Muscle of leg (tissue), 3 donors: ENCODE measurements at regions not wholly inside any gene's neighbourhood (a gene's known extent, or its start where the extent isn't known, plus 50 kb on each side); places are given as distances from the start of the nearest gene placed in this dataset.
A peak's percentile ranks its signal among the peaks of the same experiment; 100 is the strongest.

Experiments
- DNase-seq: peaks from one replicate; pipeline ENCODE4 v3.0.0; 2013
- H3K27ac ChIP-seq: one replicate; pipeline ENCODE4 v1.5.1; 2013; ENCODE audit warnings: mild to moderate bottlenecking, low read length, control low read depth
- H3K27me3 ChIP-seq: one replicate; pipeline ENCODE4 v1.6.1; 2013; ENCODE audit warnings: low read length; ENCODE audit not compliant: control insufficient read depth, insufficient read depth
- H3K36me3 ChIP-seq: one replicate; pipeline ENCODE4 v1.6.1; 2013; ENCODE audit warnings: low read length; ENCODE audit not compliant: control insufficient read depth, insufficient read depth
- H3K4me1 ChIP-seq: one replicate; pipeline ENCODE4 v1.6.1; 2013; ENCODE audit warnings: low read length; ENCODE audit not compliant: control insufficient read depth, insufficient read depth
- H3K4me3 ChIP-seq: one replicate; pipeline ENCODE4 v1.5.1; 2013; ENCODE audit warnings: low read length, control low read depth
- H3K9me3 ChIP-seq: replicated peaks from 2 replicates; pipeline ENCODE4 v1.6.1; 2013; ENCODE audit warnings: low read depth, low read length; ENCODE audit not compliant: control insufficient read depth
- WGBS: methylation state at CpG from one replicate; pipeline ENCODE4 v1.1.5; 2013; ENCODE audit warnings: missing lambda C conversion rate; ENCODE audit not compliant: insufficient coverage; 5-methylcytosine and 5-hydroxymethylcytosine counted together

DNA sequence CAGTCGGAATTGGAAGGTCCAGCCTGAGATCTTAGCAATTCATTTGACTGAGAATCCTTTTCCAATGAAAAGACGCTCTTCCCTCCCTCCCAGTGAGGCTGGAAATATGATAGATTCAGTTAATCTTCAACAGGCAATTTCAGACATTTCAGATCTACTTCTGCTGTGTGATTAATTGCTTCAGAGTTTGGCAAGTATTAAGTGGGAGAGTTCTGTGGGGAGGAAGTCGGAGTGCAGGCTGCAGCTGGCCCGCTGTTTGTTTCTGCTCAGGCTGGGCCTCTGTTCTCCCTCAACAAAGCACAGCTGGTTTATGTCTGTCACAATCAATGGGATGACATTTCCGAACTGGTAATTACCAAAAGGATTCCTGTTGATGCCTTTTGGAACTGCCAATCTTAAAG is 178.2 kb downstream of the NDFIP2 start:
- no peak overlapping the region for H3K4me3 ChIP-seq
- peaks cover 16% of the 10 kb centered on the region for H3K4me1 ChIP-seq
- H3K27ac ChIP-seq: peak overlapping the region; percentile 85
- no peaks in the 10 kb centered on the region for H3K9me3 ChIP-seq
- no peaks in the 10 kb centered on the region for H3K36me3 ChIP-seq
- peak; percentile 97 for DNase-seq
- WGBS: 17% methylated on average over 2 of the region's 5 CpGs
- H3K27me3 ChIP-seq: no peaks in the 10 kb centered on the region

DNA sequence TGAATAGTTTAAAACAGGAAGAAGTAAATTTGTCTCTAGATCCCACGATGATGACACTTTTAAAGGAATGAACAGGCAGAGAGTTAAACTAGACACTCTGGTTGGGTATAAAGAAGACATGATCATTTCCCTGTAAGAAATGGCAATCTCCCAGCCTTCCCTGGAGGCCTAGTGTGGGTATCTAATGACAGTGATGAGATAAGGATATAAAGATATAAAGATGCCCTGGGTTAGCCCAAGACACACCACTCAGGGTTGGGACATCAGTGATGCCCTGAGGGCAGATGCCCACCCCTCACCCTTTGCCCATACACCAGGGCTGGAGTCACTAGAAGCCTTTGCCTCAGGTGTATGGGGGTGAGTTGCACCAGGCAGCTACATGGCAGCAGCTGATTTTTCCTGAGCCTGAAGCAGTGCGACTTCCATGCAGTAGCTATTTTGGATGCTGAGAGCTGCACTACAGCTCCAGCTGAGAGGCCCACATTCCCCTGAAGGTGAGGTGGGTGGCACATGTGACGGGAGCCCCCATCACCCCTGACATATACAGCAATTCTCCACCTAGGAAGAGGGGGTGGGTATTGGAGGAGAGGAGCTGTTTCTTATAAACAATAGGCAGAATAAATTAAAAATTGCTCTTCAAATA is 177.5 kb downstream of the NDFIP2 start:
- Histone ChIP-seq H3K27ac (peak overlapping the region; percentile 85), H3K27me3 (no peaks in the 10 kb centered on the region), H3K9me3 (no peaks in the 10 kb centered on the region), H3K4me1 (peaks cover 16% of the 10 kb centered on the region), H3K36me3 (no peaks in the 10 kb centered on the region), H3K4me3 (no peak overlapping the region)
- DNase-seq: peak; percentile 36
- WGBS: 17% methylated on average over 1 of the region's 3 CpGs

DNA sequence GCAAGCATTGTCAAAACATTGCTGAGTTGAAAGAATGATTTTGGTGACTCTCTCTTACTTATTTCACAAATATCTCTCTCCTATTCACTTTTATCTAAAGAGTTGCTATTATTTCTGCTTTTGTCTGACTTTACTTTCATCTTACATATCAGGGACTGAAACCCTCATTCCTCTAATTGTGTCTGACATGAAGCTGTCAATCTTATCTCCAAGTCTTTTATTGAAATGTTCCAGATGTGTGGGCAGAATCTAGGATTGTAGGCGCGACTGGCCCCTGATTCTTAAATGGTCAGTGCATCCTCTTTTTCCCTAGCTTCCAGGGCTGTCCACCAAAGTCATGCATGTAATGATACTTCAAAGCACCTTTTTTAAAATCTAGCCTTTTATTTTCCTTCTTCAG is 174.6 kb downstream of the NDFIP2 start:
- no peak for DNase-seq
- no peak overlapping the region for H3K27ac ChIP-seq
- no peaks in the 10 kb centered on the region for H3K9me3 ChIP-seq
- no peaks in the 10 kb centered on the region for H3K27me3 ChIP-seq
- H3K36me3 ChIP-seq: no peaks in the 10 kb centered on the region
- whole genome bisulfite sequencing: no CpG with 5 or more reads among the region's 2 CpGs
- H3K4me3 ChIP-seq: no peak overlapping the region
- H3K4me1 ChIP-seq: peaks cover 16% of the 10 kb centered on the region

- peaks cover 13% of the 10 kb centered on the region for H3K4me1 ChIP-seq
- H3K36me3 ChIP-seq: no peaks in the 10 kb centered on the region
- H3K27me3 ChIP-seq: no peaks in the 10 kb centered on the region
- no peaks in the 10 kb centered on the region for H3K9me3 ChIP-seq
- no peak for DNase-seq
- H3K27ac ChIP-seq: no peak overlapping the region
- no peak overlapping the region for H3K4me3 ChIP-seq
Measured at GRCh38 chr13:79654520-79654919, 173.6 kb downstream of the NDFIP2 start.

DNA sequence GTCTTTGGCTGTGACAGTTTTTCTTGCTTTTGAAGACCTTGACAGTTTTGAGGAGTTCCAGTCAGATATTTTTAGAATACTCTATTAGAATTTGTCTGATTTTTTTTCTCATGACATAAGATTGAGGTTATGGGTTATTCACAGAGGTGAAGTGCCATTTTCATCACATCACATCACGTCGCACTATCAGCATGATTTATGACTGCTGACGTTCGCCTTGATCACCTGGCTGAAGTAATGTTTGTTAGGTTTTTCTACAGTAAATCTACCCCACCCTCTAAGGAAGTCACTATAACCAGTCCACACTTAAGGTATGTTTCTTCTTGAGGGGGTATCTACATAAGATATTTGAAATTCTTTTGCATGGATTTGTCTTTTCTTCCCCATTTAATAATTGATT is 169.7 kb downstream of the NDFIP2 start:
- Histone ChIP-seq H3K36me3 (no peaks in the 10 kb centered on the region), H3K27ac (no peak overlapping the region), H3K4me1 (peaks cover 7% of the 10 kb centered on the region), H3K27me3 (no peaks in the 10 kb centered on the region), H3K9me3 (no peaks in the 10 kb centered on the region), H3K4me3 (no peak overlapping the region)
- DNase-seq: no peak
- no CpG with 5 or more reads among the region's 4 CpGs for WGBS

DNA sequence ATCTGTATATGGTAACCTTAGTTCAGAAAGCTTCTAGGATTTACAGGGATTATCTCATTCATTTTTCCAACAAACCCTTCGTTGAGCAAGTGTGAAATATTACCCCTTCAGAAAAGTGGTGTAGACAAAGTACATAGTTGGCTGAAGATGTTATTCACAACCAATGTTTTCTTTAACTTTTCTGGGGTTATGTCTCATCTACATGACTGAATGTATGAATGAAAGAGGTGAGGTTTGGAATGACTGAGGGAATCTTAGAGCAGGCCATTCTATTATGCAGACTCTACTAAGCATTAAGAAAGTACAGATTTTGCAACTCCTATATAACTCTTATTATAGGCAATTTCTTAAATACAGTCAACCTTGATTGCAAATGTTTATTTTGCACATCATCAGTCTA is 167.2 kb downstream of the NDFIP2 start:
- peak overlapping the region; percentile 45 for H3K27ac ChIP-seq
- no peak overlapping the region for H3K4me3 ChIP-seq
- H3K27me3 ChIP-seq: no peaks in the 10 kb centered on the region
- WGBS: no CpG with 5 or more reads among the region's 1 CpG
- no peaks in the 10 kb centered on the region for H3K36me3 ChIP-seq
- H3K4me1 ChIP-seq: peaks cover 10% of the 10 kb centered on the region
- no peak for DNase-seq
- H3K9me3 ChIP-seq: no peaks in the 10 kb centered on the region

GRCh38 chr13:79647533-79647932 is 166.6 kb downstream of the NDFIP2 start:
- Histone ChIP-seq H3K9me3 (no peaks in the 10 kb centered on the region), H3K4me1 (peaks cover 10% of the 10 kb centered on the region), H3K27me3 (no peaks in the 10 kb centered on the region), H3K36me3 (no peaks in the 10 kb centered on the region), H3K4me3 (no peak overlapping the region), H3K27ac (peak overlapping the region; percentile 45)
- WGBS: 40% methylated on average over 1 of the region's 2 CpGs
- peak; percentile 46 for DNase-seq

DNA sequence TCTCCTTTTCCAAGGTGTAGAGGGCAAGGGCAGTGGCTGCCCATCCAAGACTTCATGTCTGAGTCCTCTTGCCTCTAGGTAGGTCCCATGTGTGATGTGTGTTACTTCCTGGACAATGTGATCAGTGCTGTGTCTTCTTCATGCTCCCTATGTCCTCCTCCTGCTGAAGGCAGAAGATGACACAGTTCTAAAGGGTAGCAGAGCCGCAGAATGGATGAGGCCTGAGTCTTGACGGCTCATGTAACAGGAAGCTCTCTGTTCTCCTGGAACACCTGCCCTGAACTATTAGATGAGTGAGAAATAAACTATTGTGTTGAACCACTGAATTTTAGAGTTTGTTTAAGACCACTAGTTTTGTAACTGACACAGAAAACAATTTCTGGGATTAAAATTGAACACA is 165.9 kb downstream of the NDFIP2 start:
- WGBS: no CpG with 5 or more reads among the region's 2 CpGs
- H3K27ac ChIP-seq: no peak overlapping the region
- no peaks in the 10 kb centered on the region for H3K36me3 ChIP-seq
- no peaks in the 10 kb centered on the region for H3K27me3 ChIP-seq
- no peak overlapping the region for H3K4me3 ChIP-seq
- H3K4me1 ChIP-seq: peaks cover 10% of the 10 kb centered on the region
- no peak for DNase-seq
- H3K9me3 ChIP-seq: no peaks in the 10 kb centered on the region

- H3K4me3 ChIP-seq: no peak overlapping the region
- no peak for DNase-seq
- WGBS: no CpG with 5 or more reads among the region's 3 CpGs
- H3K27ac ChIP-seq: no peak overlapping the region
- H3K9me3 ChIP-seq: no peaks in the 10 kb centered on the region
- H3K27me3 ChIP-seq: no peaks in the 10 kb centered on the region
- H3K36me3 ChIP-seq: no peaks in the 10 kb centered on the region
- peaks cover 10% of the 10 kb centered on the region for H3K4me1 ChIP-seq
Measured at GRCh38 chr13:79645569-79645968, 164.6 kb downstream of the NDFIP2 start.

- Histone ChIP-seq H3K27me3 (no peaks in the 10 kb centered on the region), H3K9me3 (no peaks in the 10 kb centered on the region), H3K4me3 (no peak overlapping the region), H3K36me3 (no peaks in the 10 kb centered on the region), H3K4me1 (peaks cover 9% of the 10 kb centered on the region), H3K27ac (no peak overlapping the region)
- WGBS: 64% methylated on average over 2 of the region's 3 CpGs
- peak; percentile 23 for DNase-seq
Measured at GRCh38 chr13:79642596-79642995, 161.6 kb downstream of the NDFIP2 start.
